A673 (cell line): ENCODE measurements at regions not wholly inside any gene's neighbourhood (a gene's known extent, or its start where the extent isn't known, plus 50 kb on each side); places are given as distances from the start of the nearest gene placed in this dataset.

Experiments used
- BruUV-seq: library from RNA; stranded (reverse); fragments of 400-500 nt; replicated peaks from 2 replicates; lab custom pipeline; 2021; lab: Mats Ljungman, UMichigan
- CTCF ChIA-PET: fragments of 300-600 bp; sonication (Branson Sonifier 250); formaldehyde crosslinking; loops from one replicate; lab custom pipeline; 2022; ENCODE audit warnings: antibody characterized with exemption; lab: Charles Lee
- POLR2A ChIA-PET: fragments of 300-600 bp; sonication (Branson Sonifier 250); formaldehyde crosslinking; loops from one replicate; lab custom pipeline; 2022; ENCODE audit warnings: antibody characterized with exemption; ENCODE audit not compliant: low non-redundant PET; lab: Charles Lee
- DNase-seq: peaks from one replicate; pipeline ENCODE4 v3.0.0-alpha.2; 2015; ENCODE audit warnings: low spot score
- H3K27ac ChIP-seq: fragments of 200-600 bp; sonication (generic); 2 replicates; pipeline ENCODE4 v1.5.1; 2016; ENCODE audit warnings: mixed run types, low read depth, mild to moderate bottlenecking, mixed read lengths, antibody characterized with exemption, low read length; ENCODE audit not compliant: poor library complexity, severe bottlenecking
- H3K27me3 ChIP-seq: fragments of 200-600 bp; sonication (generic); replicated peaks from 2 replicates; pipeline ENCODE4 v1.6.1; 2017; ENCODE audit warnings: mixed run types, low read depth, mild to moderate bottlenecking, mixed read lengths, antibody characterized with exemption, low read length; ENCODE audit not compliant: insufficient read depth, poor library complexity
- H3K36me3 ChIP-seq: fragments of 200-600 bp; sonication (generic); 2 replicates; pipeline ENCODE4 v1.6.1; 2016; ENCODE audit warnings: mixed run types, mild to moderate bottlenecking, mixed read lengths, antibody characterized with exemption, low read length; ENCODE audit not compliant: insufficient read depth, poor library complexity, severe bottlenecking
- H3K4me1 ChIP-seq: fragments of 200-600 bp; sonication (generic); 2 replicates; pipeline ENCODE4 v1.6.1; 2017; ENCODE audit warnings: mixed run types, mild to moderate bottlenecking, mixed read lengths, antibody characterized with exemption, low read length; ENCODE audit not compliant: insufficient read depth, poor library complexity, severe bottlenecking
- H3K4me3 ChIP-seq: fragments of 200-600 bp; sonication (generic); 2 replicates; pipeline ENCODE4 v1.5.1; 2016; ENCODE audit warnings: low read depth, mixed run types, mild to moderate bottlenecking, mixed read lengths, low read length; ENCODE audit not compliant: poor library complexity, severe bottlenecking
- H3K9me3 ChIP-seq: fragments of 200-600 bp; sonication (generic); 2 replicates; pipeline ENCODE4 v1.6.1; 2016; ENCODE audit warnings: mixed run types, low read depth, mild to moderate bottlenecking, mixed read lengths, antibody characterized with exemption, low read length; ENCODE audit not compliant: poor library complexity, severe bottlenecking
- CTCF ChIP-seq: fragments of 300-800, 200-600 bp; sonication (generic); conservative IDR thresholded peaks from 2 replicates; pipeline ENCODE4 v1.5.1; 2017; ENCODE audit warnings: low read depth, mild to moderate bottlenecking, antibody characterized with exemption, low read length, moderate library complexity, mixed read lengths
- EZH2 ChIP-seq: fragments of 200-600 bp; sonication (generic); IDR thresholded peaks from 2 replicates; pipeline ENCODE4 v1.6.1; 2017; ENCODE audit warnings: borderline replicate concordance, low read depth, mild to moderate bottlenecking, mixed read lengths, antibody characterized with exemption, low read length; ENCODE audit not compliant: poor library complexity, severe bottlenecking
- intact Hi-C: fragments of 100-400 bp; cut with micrococcal nuclease; formaldehyde crosslinking; loops from one replicate; pipeline ENCODE4 v1.10.0; 2022; ENCODE audit not compliant: unreplicated experiment

- CTCF ChIA-PET = interaction anchor here (0.6 kb wide), 1 partner anchor 352 kb away, joined by 6 read pairs; no protein-coding TSS in a partner anchor
- intact Hi-C loops = no loop called here
- peak; percentile 23 for DNase-seq
Observed at GRCh38 chr12:17301544-17301943, 695.6 kb upstream of the LMO3 start.

GRCh38 chr12:17296882-17297281 is 690.9 kb upstream of the LMO3 start:
- DNase-seq = no peak
- TF ChIP-seq CTCF = no peak
- no peak for TF ChIP-seq EZH2
- H3K9me3 ChIP-seq = no peaks in the 10 kb centered on the region
- POLR2A ChIA-PET = no interaction called here
- no peaks in the 10 kb centered on the region for H3K36me3 ChIP-seq
- CTCF ChIA-PET = no interaction called here
- intact Hi-C loops = no loop called here
- BruUV-seq = no TSS peak
- H3K4me1 ChIP-seq = no peaks in the 10 kb centered on the region
- no peak overlapping the region for H3K4me3 ChIP-seq
- H3K27ac ChIP-seq = no peak overlapping the region
- H3K27me3 ChIP-seq = no peaks in the 10 kb centered on the region

More at GRCh38 chr12:17301544-17301943, 695.6 kb upstream of the LMO3 start:
- no peaks in the 10 kb centered on the region for H3K36me3 ChIP-seq
- H3K4me1 ChIP-seq = no peaks in the 10 kb centered on the region
- no TSS peak for BruUV-seq
- POLR2A ChIA-PET = no interaction called here
- H3K4me3 ChIP-seq = no peak overlapping the region
- no peak overlapping the region for H3K27ac ChIP-seq
- peaks cover 7% of the 10 kb centered on the region for H3K9me3 ChIP-seq
- TF ChIP-seq EZH2 (no peak), CTCF (0 out of 2 replicates have a peak, but pooled peaks have one; percentile 28)
- no peaks in the 10 kb centered on the region for H3K27me3 ChIP-seq

GRCh38 chr12:17286874-17287273 is 680.9 kb upstream of the LMO3 start:
- H3K36me3 ChIP-seq = no peaks in the 10 kb centered on the region
- no peak overlapping the region for H3K27ac ChIP-seq
- no TSS peak for BruUV-seq
- no peaks in the 10 kb centered on the region for H3K4me1 ChIP-seq
- intact Hi-C loops = no loop called here
- H3K9me3 ChIP-seq = peaks cover 12% of the 10 kb centered on the region
- CTCF ChIA-PET = no interaction called here
- H3K27me3 ChIP-seq = no peaks in the 10 kb centered on the region
- POLR2A ChIA-PET = no interaction called here
- H3K4me3 ChIP-seq = no peak overlapping the region
- DNase-seq = no peak
- TF ChIP-seq EZH2 (no peak), CTCF (no peak)
